ENCODE measurements at regions not wholly inside any gene's neighbourhood (a gene's known extent, or its start where the extent isn't known, plus 50 kb on each side); places are given as distances from the start of the nearest gene placed in this dataset.

GRCh38 chr18:24770311-24771024 lies 310.0 kb downstream of the HRH4 start:
- no peak for TF ChIP-seq CTCF (conservative IDR thresholded peaks at IDR 0.05; ENCODE audit: low read depth, low read length)
- H3K4me3 ChIP-seq (ENCODE audit: low read depth, low read length), result no peak overlapping the region
- no peak for DNase-seq (ENCODE audit: low read depth)

- no peak for TF ChIP-seq CTCF (conservative IDR thresholded peaks at IDR 0.05; ENCODE audit: low read depth, low read length)
- no peak for DNase-seq (ENCODE audit: low read depth)
- no peak overlapping the region for H3K4me3 ChIP-seq (ENCODE audit: low read depth, low read length)
Measured at GRCh38 chr18:24771300-24771699, 310.9 kb downstream of the HRH4 start.

- no peak for TF ChIP-seq CTCF (conservative IDR thresholded peaks at IDR 0.05; ENCODE audit: low read depth, low read length)
- DNase-seq (ENCODE audit: low read depth), result no peak
Measured at GRCh38 chr18:24773101-24773500, 312.7 kb downstream of the HRH4 start.

GRCh38 chr18:24776019-24776418 lies 315.6 kb downstream of the HRH4 start:
- no peak for TF ChIP-seq CTCF (conservative IDR thresholded peaks at IDR 0.05; ENCODE audit: low read depth, low read length)
- no peak for DNase-seq (ENCODE audit: low read depth)

More at GRCh38 chr18:24773101-24773500, 312.7 kb downstream of the HRH4 start:
- no peak overlapping the region for H3K4me3 ChIP-seq (ENCODE audit: low read depth, low read length)

GRCh38 chr18:24778810-24779418 lies 318.5 kb downstream of the HRH4 start:
- TF ChIP-seq CTCF (conservative IDR thresholded peaks at IDR 0.05; ENCODE audit: low read depth, low read length), result no peak
- no peak for DNase-seq (ENCODE audit: low read depth)
- H3K4me3 ChIP-seq (ENCODE audit: low read depth, low read length), result no peak overlapping the region

More at GRCh38 chr18:24776019-24776418, 315.6 kb downstream of the HRH4 start:
- no peak overlapping the region for H3K4me3 ChIP-seq (ENCODE audit: low read depth, low read length)

- DNase-seq (ENCODE audit: low read depth), result no peak
- TF ChIP-seq CTCF (conservative IDR thresholded peaks at IDR 0.05; ENCODE audit: low read depth, low read length), result no peak
- H3K4me3 ChIP-seq (ENCODE audit: low read depth, low read length), result no peak overlapping the region
Measured at GRCh38 chr18:24782566-24782965, 322.1 kb downstream of the HRH4 start.

GRCh38 chr18:24785019-24785418 lies 324.6 kb downstream of the HRH4 start:
- H3K4me3 ChIP-seq (ENCODE audit: low read depth, low read length), result no peak overlapping the region
- DNase-seq (ENCODE audit: low read depth), result no peak
- TF ChIP-seq CTCF (conservative IDR thresholded peaks at IDR 0.05; ENCODE audit: low read depth, low read length), result no peak
